Astrocyte (in vitro differentiated cells and primary cell): ENCODE measurements at regions not wholly inside any gene's neighbourhood (a gene's known extent, or its start where the extent isn't known, plus 50 kb on each side); places are given as distances from the start of the nearest gene placed in this dataset.

Source experiments
- EZH2 ChIP-seq: IDR thresholded peaks from 2 replicates; pipeline ENCODE4 v1.6.1; 2012; ENCODE audit warnings: mild to moderate bottlenecking, low read length, inconsistent platforms; ENCODE audit not compliant: insufficient read depth
- TF ChIP-seq, protein P1 (sequence below): IDR thresholded peaks from 2 replicates; pipeline ENCODE4 v1.5.1; 2011; ENCODE audit warnings: low read depth, mild to moderate bottlenecking, inconsistent platforms, low read length, moderate library complexity; ENCODE audit not compliant: insufficient read depth

DNA sequence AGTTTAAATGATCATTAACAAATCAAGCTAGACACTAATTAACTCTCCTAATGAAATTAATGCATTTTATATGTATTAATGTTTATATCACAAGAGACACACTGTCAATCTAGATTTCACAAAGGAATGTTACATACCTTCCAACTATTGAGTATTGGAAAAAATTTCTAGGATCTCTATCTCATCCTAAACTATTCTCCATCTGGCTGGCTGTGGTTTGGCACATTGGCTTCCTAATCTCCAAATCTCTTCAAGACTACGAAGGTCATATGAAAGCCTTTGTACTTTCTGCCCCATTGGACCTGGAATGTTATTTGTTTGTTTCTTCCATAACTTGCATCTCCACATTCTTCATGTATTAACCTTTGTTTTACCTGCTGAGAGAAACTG is 1160.0 kb downstream of the ADGRL3 start:
- TF ChIP-seq, protein P1, sequence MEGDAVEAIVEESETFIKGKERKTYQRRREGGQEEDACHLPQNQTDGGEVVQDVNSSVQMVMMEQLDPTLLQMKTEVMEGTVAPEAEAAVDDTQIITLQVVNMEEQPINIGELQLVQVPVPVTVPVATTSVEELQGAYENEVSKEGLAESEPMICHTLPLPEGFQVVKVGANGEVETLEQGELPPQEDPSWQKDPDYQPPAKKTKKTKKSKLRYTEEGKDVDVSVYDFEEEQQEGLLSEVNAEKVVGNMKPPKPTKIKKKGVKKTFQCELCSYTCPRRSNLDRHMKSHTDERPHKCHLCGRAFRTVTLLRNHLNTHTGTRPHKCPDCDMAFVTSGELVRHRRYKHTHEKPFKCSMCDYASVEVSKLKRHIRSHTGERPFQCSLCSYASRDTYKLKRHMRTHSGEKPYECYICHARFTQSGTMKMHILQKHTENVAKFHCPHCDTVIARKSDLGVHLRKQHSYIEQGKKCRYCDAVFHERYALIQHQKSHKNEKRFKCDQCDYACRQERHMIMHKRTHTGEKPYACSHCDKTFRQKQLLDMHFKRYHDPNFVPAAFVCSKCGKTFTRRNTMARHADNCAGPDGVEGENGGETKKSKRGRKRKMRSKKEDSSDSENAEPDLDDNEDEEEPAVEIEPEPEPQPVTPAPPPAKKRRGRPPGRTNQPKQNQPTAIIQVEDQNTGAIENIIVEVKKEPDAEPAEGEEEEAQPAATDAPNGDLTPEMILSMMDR = no peak
- TF ChIP-seq EZH2 = no peak
